A673 (cell line): ENCODE measurements at regions not wholly inside any gene's neighbourhood (a gene's known extent, or its start where the extent isn't known, plus 50 kb on each side); places are given as distances from the start of the nearest gene placed in this dataset.

ENCODE experiments used
- CTCF ChIP-seq: fragments of 300-800, 200-600 bp; sonication (generic); conservative IDR thresholded peaks from 2 replicates; pipeline ENCODE4 v1.5.1; 2017; ENCODE audit warnings: low read depth, mild to moderate bottlenecking, antibody characterized with exemption, low read length, moderate library complexity, mixed read lengths
- EZH2 ChIP-seq: fragments of 200-600 bp; sonication (generic); IDR thresholded peaks from 2 replicates; pipeline ENCODE4 v1.6.1; 2017; ENCODE audit warnings: borderline replicate concordance, low read depth, mild to moderate bottlenecking, mixed read lengths, antibody characterized with exemption, low read length; ENCODE audit not compliant: poor library complexity, severe bottlenecking

GRCh38 chr9:94033383-94033782, 50.9 kb upstream of the PTPDC1 start:
- TF ChIP-seq EZH2 (no peak), CTCF (no peak)
